Kidney (tissue), 13 donors: ENCODE measurements at regions not wholly inside any gene's neighbourhood (a gene's known extent, or its start where the extent isn't known, plus 50 kb on each side); places are given as distances from the start of the nearest gene placed in this dataset.

Experiments
- DNase-seq, 5 donors: peaks; one replicate each; pipeline ENCODE4 v3.0.0-alpha.2; 2013 to 2020
- FAIRE-seq: peaks from 2 replicates; lab custom pipeline; 2012; peaks lifted over from hg19 to GRCh38; lab: Jason Lieb, UNC
- H3K27ac ChIP-seq, 2 donors: one replicate each; pipeline ENCODE4 v1.7.0; 2013; ENCODE audit warnings: low read depth in 2 of 2, low read length in 2 of 2, inconsistent platforms in 1 of 2
- H3K27me3 ChIP-seq: one replicate; pipeline ENCODE4 v1.7.1; 2013; ENCODE audit warnings: low read length, inconsistent platforms; ENCODE audit not compliant: control insufficient read depth, insufficient read depth
- H3K36me3 ChIP-seq, 3 donors: one replicate each; pipeline versions ENCODE4 v1.7.0 to v1.7.1; 2013; ENCODE audit warnings: low read length in 3 of 3, control low read depth in 1 of 3, inconsistent platforms in 1 of 3; ENCODE audit not compliant: insufficient read depth in 3 of 3, control insufficient read depth in 2 of 3
- H3K4me1 ChIP-seq, 3 donors: one replicate each; pipeline versions ENCODE4 v1.7.0 to v1.7.1; 2013; ENCODE audit warnings: low read length in 3 of 3, inconsistent platforms in 1 of 3, low read depth in 1 of 3; ENCODE audit not compliant: control insufficient read depth in 2 of 3, insufficient read depth in 2 of 3
- H3K4me3 ChIP-seq, 3 donors: one replicate each; pipeline versions ENCODE4 v1.7.0 to v1.8.1; 2013; ENCODE audit warnings: low read length in 3 of 3, control low read depth in 1 of 3, inconsistent platforms in 1 of 3
- H3K9ac ChIP-seq, 3 donors: one replicate each; pipeline versions ENCODE4 v1.7.0 to v1.7.1; 2013; ENCODE audit warnings: low read length in 3 of 3, control low read depth in 1 of 3, inconsistent platforms in 1 of 3
- H3K9me3 ChIP-seq, 3 donors: one replicate each; pipeline versions ENCODE4 v1.7.0 to v1.7.1; 2013; ENCODE audit warnings: low read length in 3 of 3, control low read depth in 1 of 3, inconsistent platforms in 1 of 3; ENCODE audit not compliant: control insufficient read depth in 2 of 3, insufficient read depth in 1 of 3
- CTCF ChIP-seq: IDR thresholded peaks from 3 replicates; pipeline ENCODE4 v1.5.1; 2012; ENCODE audit warnings: mild to moderate bottlenecking, moderate library complexity, borderline replicate concordance; ENCODE audit not compliant: insufficient read depth; ENCODE audit errors: extremely low read depth
- intact Hi-C: fragments of 100-400 bp; cut with DNase I; formaldehyde crosslinking; loops from one replicate; pipeline ENCODE4 v1.11.1; 2022
- donor health status: control.
- donor health status: control.
- donor health status: control.
- donor health status: control.
- donor health status: control.
- donor health status: DM: yes; HTN: yes; CAD: no.
- donor health status: Normal renal cell carcinoma (clear cell type).

GRCh38 chr9:31253800-31254762, 1130.4 kb upstream of the ACO1 start:
- Histone ChIP-seq H3K4me3 (no peak overlapping the region), H3K9me3 (no peaks in the 10 kb centered on the region), H3K9ac (no peak overlapping the region), H3K27me3 (no peaks in the 10 kb centered on the region), H3K27ac (no peak overlapping the region), H3K4me1 (no peaks in the 10 kb centered on the region), H3K36me3 (no peaks in the 10 kb centered on the region)
- FAIRE-seq (no peak), DNase-seq (peak in 1 of 5 donors; percentile 65)
- TF ChIP-seq CTCF, result no peak
- intact Hi-C loops, result no loop called here

GRCh38 chr9:31255211-31255610, 1129.2 kb upstream of the ACO1 start:
- H3K36me3 ChIP-seq, result no peaks in the 10 kb centered on the region
- H3K27me3 ChIP-seq, result no peaks in the 10 kb centered on the region
- TF ChIP-seq CTCF, result no peak
- H3K27ac ChIP-seq, result no peak overlapping the region
- no peaks in the 10 kb centered on the region for H3K4me1 ChIP-seq
- DNase-seq (peak in 1 of 5 donors; percentile 9), FAIRE-seq (no peak)
- H3K4me3 ChIP-seq, result no peak overlapping the region
- H3K9ac ChIP-seq, result no peak overlapping the region
- H3K9me3 ChIP-seq, result no peaks in the 10 kb centered on the region
- intact Hi-C loops, result no loop called here

GRCh38 chr9:31259824-31260223, 1124.6 kb upstream of the ACO1 start:
- H3K9ac ChIP-seq, result no peak overlapping the region
- no peak for TF ChIP-seq CTCF
- H3K4me1 ChIP-seq, result no peaks in the 10 kb centered on the region
- H3K27me3 ChIP-seq, result no peaks in the 10 kb centered on the region
- no peak overlapping the region for H3K27ac ChIP-seq
- FAIRE-seq (no peak), DNase-seq (no peak)
- H3K9me3 ChIP-seq, result no peaks in the 10 kb centered on the region
- no peak overlapping the region for H3K4me3 ChIP-seq
- intact Hi-C loops, result no loop called here
- no peaks in the 10 kb centered on the region for H3K36me3 ChIP-seq
